Activated B cell treated with CpG ODN at 0.5 μM for 24 hours (primary cell): ENCODE measurements at regions not wholly inside any gene's neighbourhood (a gene's known extent, or its start where the extent isn't known, plus 50 kb on each side); places are given as distances from the start of the nearest gene placed in this dataset.

ENCODE experiments used
- ATAC-seq: fragments of 200-7000 bp; cut with Tn5 transposase; one replicate; pipeline ENCODE4 v1.10.0; 2021; ENCODE audit warnings: low read depth, mild to moderate bottlenecking, moderate library complexity
- CTCF ChIA-PET: fragments of 350-600 bp; sonication (Branson Sonifier 250); formaldehyde crosslinking; loops from one replicate; lab custom pipeline; 2021; ENCODE audit warnings: antibody characterized with exemption; lab: Charles Lee
- POLR2A ChIA-PET: fragments of 350-600 bp; sonication (Branson Sonifier 250); formaldehyde crosslinking; loops from one replicate; lab custom pipeline; 2021; ENCODE audit warnings: antibody characterized with exemption; lab: Charles Lee
- DNase-seq: peaks from one replicate; pipeline ENCODE4 v3.0.0; 2022
- H3K27ac Mint-ChIP-seq: one replicate; pipeline ENCODE4 v1.8.0; 2020; ENCODE audit warnings: mixed read lengths
- H3K27me3 Mint-ChIP-seq: one replicate; pipeline ENCODE4 v1.8.0; 2021; ENCODE audit warnings: mixed read lengths
- H3K36me3 Mint-ChIP-seq: one replicate; pipeline ENCODE4 v1.8.0; 2021; ENCODE audit warnings: low read depth, mixed read lengths
- H3K4me1 Mint-ChIP-seq: one replicate; pipeline ENCODE4 v1.8.0; 2021; ENCODE audit warnings: mixed read lengths
- H3K4me3 Mint-ChIP-seq: one replicate; pipeline ENCODE4 v1.8.0; 2020; ENCODE audit warnings: mild to moderate bottlenecking, mixed read lengths
- H3K9me3 Mint-ChIP-seq: one replicate; pipeline ENCODE4 v1.8.0; 2020; ENCODE audit warnings: mixed read lengths
- intact Hi-C: fragments of 100-400 bp; cut with micrococcal nuclease; formaldehyde crosslinking; loops from one replicate; pipeline ENCODE4 v1.15.1; 2024
- TF ChIP-seq, protein P1 (sequence below): fragments of 200-600 bp; IDR thresholded peaks from one replicate; pipeline ENCODE4 v1.8.0; 2022; ENCODE audit warnings: antibody characterized with exemption, mild to moderate bottlenecking

- H3K4me3 Mint-ChIP-seq = no peak overlapping the region
- CTCF ChIA-PET = no interaction called here
- TF ChIP-seq, protein P1, sequence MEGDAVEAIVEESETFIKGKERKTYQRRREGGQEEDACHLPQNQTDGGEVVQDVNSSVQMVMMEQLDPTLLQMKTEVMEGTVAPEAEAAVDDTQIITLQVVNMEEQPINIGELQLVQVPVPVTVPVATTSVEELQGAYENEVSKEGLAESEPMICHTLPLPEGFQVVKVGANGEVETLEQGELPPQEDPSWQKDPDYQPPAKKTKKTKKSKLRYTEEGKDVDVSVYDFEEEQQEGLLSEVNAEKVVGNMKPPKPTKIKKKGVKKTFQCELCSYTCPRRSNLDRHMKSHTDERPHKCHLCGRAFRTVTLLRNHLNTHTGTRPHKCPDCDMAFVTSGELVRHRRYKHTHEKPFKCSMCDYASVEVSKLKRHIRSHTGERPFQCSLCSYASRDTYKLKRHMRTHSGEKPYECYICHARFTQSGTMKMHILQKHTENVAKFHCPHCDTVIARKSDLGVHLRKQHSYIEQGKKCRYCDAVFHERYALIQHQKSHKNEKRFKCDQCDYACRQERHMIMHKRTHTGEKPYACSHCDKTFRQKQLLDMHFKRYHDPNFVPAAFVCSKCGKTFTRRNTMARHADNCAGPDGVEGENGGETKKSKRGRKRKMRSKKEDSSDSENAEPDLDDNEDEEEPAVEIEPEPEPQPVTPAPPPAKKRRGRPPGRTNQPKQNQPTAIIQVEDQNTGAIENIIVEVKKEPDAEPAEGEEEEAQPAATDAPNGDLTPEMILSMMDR = no peak
- no peaks in the 10 kb centered on the region for H3K36me3 Mint-ChIP-seq
- DNase-seq (no peak), ATAC-seq (no peak)
- H3K27ac Mint-ChIP-seq = no peak overlapping the region
- no peaks in the 10 kb centered on the region for H3K9me3 Mint-ChIP-seq
- intact Hi-C loops = no loop called here
- POLR2A ChIA-PET = no interaction called here
- peaks cover 8% of the 10 kb centered on the region for H3K27me3 Mint-ChIP-seq
- H3K4me1 Mint-ChIP-seq = no peaks in the 10 kb centered on the region
Measured at GRCh38 chr15:69826819-69827175, 270.9 kb downstream of the TLE3 start.

GRCh38 chr15:69827751-69828150 lies 270.0 kb downstream of the TLE3 start:
- TF ChIP-seq, protein P1 = no peak
- Mint-ChIP-seq H3K27ac (no peak overlapping the region), H3K27me3 (peaks cover 8% of the 10 kb centered on the region), H3K4me3 (no peak overlapping the region), H3K4me1 (no peaks in the 10 kb centered on the region), H3K36me3 (no peaks in the 10 kb centered on the region), H3K9me3 (no peaks in the 10 kb centered on the region)
- intact Hi-C loops = no loop called here
- DNase-seq (no peak), ATAC-seq (no peak)
- CTCF ChIA-PET = no interaction called here
- POLR2A ChIA-PET = no interaction called here

DNA sequence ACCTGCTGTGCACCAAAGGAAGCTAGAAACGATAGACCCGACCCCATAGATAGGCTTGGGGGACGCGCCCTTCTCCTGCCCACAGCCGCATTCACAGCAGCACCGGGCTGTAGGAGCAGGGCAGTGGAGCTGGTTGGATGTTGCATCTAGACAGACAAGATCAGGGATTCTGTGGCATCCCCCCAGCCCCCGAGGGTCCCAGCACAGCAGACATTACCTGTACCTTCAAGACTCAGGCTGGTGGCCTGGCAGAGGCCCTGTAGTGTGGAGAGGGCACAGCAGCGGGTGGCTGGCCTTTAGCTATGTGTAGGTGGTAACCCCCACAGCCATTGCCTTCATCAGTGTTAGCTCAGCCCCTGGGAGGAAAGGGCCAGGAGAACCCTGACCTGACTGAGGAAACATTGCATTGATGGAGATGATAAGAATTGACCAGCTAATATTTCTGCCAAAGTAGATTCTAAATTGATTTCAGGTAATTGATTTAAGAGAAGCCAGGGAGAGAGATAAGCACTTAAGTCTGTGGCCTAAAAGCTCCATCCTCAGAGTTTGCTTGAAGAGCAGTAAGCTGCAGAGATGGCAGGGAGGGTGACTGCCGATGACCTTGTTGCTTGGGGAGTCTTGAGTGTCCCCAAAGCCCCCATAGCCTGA lies 269.4 kb downstream of the TLE3 start:
- Mint-ChIP-seq H3K27ac (no peak overlapping the region), H3K4me1 (no peaks in the 10 kb centered on the region), H3K9me3 (no peaks in the 10 kb centered on the region), H3K4me3 (no peak overlapping the region), H3K36me3 (no peaks in the 10 kb centered on the region), H3K27me3 (peaks cover 8% of the 10 kb centered on the region)
- ATAC-seq (no peak), DNase-seq (no peak)
- ChIA-PET POLR2A (no interaction called here), CTCF (no interaction called here)
- TF ChIP-seq, protein P1 = no peak
- intact Hi-C loops = no loop called here

DNA sequence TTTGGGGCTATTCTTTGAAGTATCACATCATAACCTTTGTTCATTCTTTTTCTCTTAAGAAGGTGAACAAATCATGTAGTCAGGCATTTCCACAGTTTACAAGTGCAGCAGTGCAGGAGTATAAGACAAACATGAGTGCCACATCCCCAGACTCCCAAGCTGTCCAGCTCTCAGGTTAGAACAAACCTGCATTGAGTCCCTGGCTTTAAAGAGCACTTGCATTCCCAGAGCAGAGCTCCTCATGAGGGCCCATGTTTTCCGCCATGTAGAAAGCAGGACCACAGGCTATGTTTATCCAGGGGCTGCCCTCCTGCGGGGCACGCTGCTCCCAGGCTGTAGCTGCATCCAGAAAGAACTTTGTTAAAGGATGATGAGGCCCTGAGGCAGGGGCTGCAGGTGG lies 267.7 kb downstream of the TLE3 start:
- H3K9me3 Mint-ChIP-seq = no peaks in the 10 kb centered on the region
- no peaks in the 10 kb centered on the region for H3K4me1 Mint-ChIP-seq
- intact Hi-C loops = no loop called here
- ChIA-PET CTCF (no interaction called here), POLR2A (no interaction called here)
- peaks cover 12% of the 10 kb centered on the region for H3K27me3 Mint-ChIP-seq
- DNase-seq (no peak), ATAC-seq (no peak)
- no peak overlapping the region for H3K27ac Mint-ChIP-seq
- TF ChIP-seq, protein P1 = no peak
- H3K4me3 Mint-ChIP-seq = no peak overlapping the region
- no peaks in the 10 kb centered on the region for H3K36me3 Mint-ChIP-seq

DNA sequence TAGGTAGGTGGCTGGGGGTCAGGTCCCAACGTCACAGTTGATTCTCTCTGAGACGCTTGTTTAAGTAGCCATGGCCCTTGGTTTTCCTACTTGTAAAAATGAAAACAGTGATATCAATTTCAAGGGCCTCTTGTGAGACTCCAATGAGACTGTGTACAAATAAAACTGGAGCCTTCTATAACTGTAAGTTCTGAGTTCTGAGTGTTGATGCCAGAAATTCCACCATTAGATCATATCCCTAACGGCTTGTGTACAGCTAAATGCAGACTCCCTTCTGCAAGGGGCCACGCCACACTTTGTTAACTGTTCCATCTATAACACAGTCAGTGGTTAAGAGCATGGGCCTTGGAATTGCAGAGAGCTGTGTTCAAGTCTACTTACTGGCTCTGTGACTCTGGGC lies 267.3 kb downstream of the TLE3 start:
- intact Hi-C loops = no loop called here
- no peaks in the 10 kb centered on the region for H3K4me1 Mint-ChIP-seq
- ChIA-PET POLR2A (no interaction called here), CTCF (no interaction called here)
- DNase-seq (no peak), ATAC-seq (no peak)
- no peak overlapping the region for H3K27ac Mint-ChIP-seq
- H3K36me3 Mint-ChIP-seq = no peaks in the 10 kb centered on the region
- H3K9me3 Mint-ChIP-seq = no peaks in the 10 kb centered on the region
- TF ChIP-seq, protein P1 = no peak
- H3K4me3 Mint-ChIP-seq = no peak overlapping the region
- H3K27me3 Mint-ChIP-seq = peaks cover 12% of the 10 kb centered on the region
